Endometrial microvascular endothelial cells (primary cell): ENCODE measurements at regions not wholly inside any gene's neighbourhood (a gene's known extent, or its start where the extent isn't known, plus 50 kb on each side); places are given as distances from the start of the nearest gene placed in this dataset.
"Not testable (repeated sequence)": the region's sequence is repeated elsewhere in the genome, so short reads cannot be mapped to it uniquely, and the experiment has no call there.

ENCODE experiments used
- in situ Hi-C: cut with HindIII; loops from 2 replicates; pipeline ENCODE4 v1.10.0; 2017; ENCODE audit warnings: low sequenced_read_pairs, low pct_unique_long_range_greater_than_20kb; ENCODE audit errors: inconsistent ontology term

GRCh38 chr10:78604721-78605120 is 464.0 kb upstream of the ZMIZ1 start:
- in situ Hi-C loops, result no loop called here

- in situ Hi-C loops, result no loop called here
These were observed 462.9 kb upstream of the ZMIZ1 start for GRCh38 chr10:78605800-78606350.

GRCh38 chr10:78606766-78607165 is 462.0 kb upstream of the ZMIZ1 start:
- in situ Hi-C loops, result not testable (repeated sequence)

- in situ Hi-C loops, result no loop called here
These were observed 458.8 kb upstream of the ZMIZ1 start for GRCh38 chr10:78609976-78610375.

GRCh38 chr10:78613132-78613531 is 455.6 kb upstream of the ZMIZ1 start:
- in situ Hi-C loops, result no loop called here

GRCh38 chr10:78614267-78614666 is 454.5 kb upstream of the ZMIZ1 start:
- in situ Hi-C loops, result no loop called here

GRCh38 chr10:78614744-78615143 is 454.0 kb upstream of the ZMIZ1 start:
- in situ Hi-C loops, result no loop called here

GRCh38 chr10:78616125-78616695 is 452.6 kb upstream of the ZMIZ1 start:
- in situ Hi-C loops, result no loop called here

- in situ Hi-C loops, result no loop called here
These were observed 451.7 kb upstream of the ZMIZ1 start for GRCh38 chr10:78617115-78617514.

GRCh38 chr10:78617631-78618030 is 451.1 kb upstream of the ZMIZ1 start:
- in situ Hi-C loops, result no loop called here

- in situ Hi-C loops, result no loop called here
These were observed 450.7 kb upstream of the ZMIZ1 start for GRCh38 chr10:78618050-78618449.

- in situ Hi-C loops, result no loop called here
These were observed 449.5 kb upstream of the ZMIZ1 start for GRCh38 chr10:78619115-78619851.

- in situ Hi-C loops, result no loop called here
These were observed 448.9 kb upstream of the ZMIZ1 start for GRCh38 chr10:78619896-78620295.

GRCh38 chr10:78620985-78621799 is 447.6 kb upstream of the ZMIZ1 start:
- in situ Hi-C loops, result no loop called here

GRCh38 chr10:78623578-78624215 is 445.1 kb upstream of the ZMIZ1 start:
- in situ Hi-C loops, result no loop called here

GRCh38 chr10:78624791-78625190 is 444.0 kb upstream of the ZMIZ1 start:
- in situ Hi-C loops, result no loop called here

GRCh38 chr10:78626471-78626870 is 442.3 kb upstream of the ZMIZ1 start:
- in situ Hi-C loops, result no loop called here

- in situ Hi-C loops, result no loop called here
These were observed 441.4 kb upstream of the ZMIZ1 start for GRCh38 chr10:78627254-78627795.

- in situ Hi-C loops, result no loop called here
These were observed 439.8 kb upstream of the ZMIZ1 start for GRCh38 chr10:78628976-78629375.
